Liver (tissue), 3 donors: ENCODE measurements at regions not wholly inside any gene's neighbourhood (a gene's known extent, or its start where the extent isn't known, plus 50 kb on each side); places are given as distances from the start of the nearest gene placed in this dataset.

Experiments
- EGR1 ChIP-seq, 2 donors: IDR thresholded peaks; 2 replicates each; pipeline ENCODE4 v1.6.1; 2016 to 2018; ENCODE audit warnings: antibody characterized with exemption in 2 of 2, low read depth in 2 of 2
- GABPA ChIP-seq, 2 donors: IDR thresholded peaks in 1 of 2; conservative IDR thresholded peaks in 1 of 2; 2 replicates each; pipeline ENCODE4 v1.6.1; 2016; ENCODE audit warnings: antibody characterized with exemption in 2 of 2, mild to moderate bottlenecking in 1 of 2, moderate library complexity in 1 of 2
- HNF4G ChIP-seq: IDR thresholded peaks from 2 replicates; pipeline ENCODE4 v1.6.1; 2016; ENCODE audit warnings: antibody characterized with exemption
- JUND ChIP-seq, 2 donors: IDR thresholded peaks; 2 replicates each; pipeline ENCODE4 v1.6.1; 2016; ENCODE audit warnings: antibody characterized with exemption in 2 of 2
- RAD21 ChIP-seq, 2 donors: IDR thresholded peaks; 2 replicates each; pipeline ENCODE4 v1.6.1; 2016; ENCODE audit warnings: antibody characterized with exemption in 2 of 2, mild to moderate bottlenecking in 2 of 2
- SP1 ChIP-seq: IDR thresholded peaks from 2 replicates; pipeline ENCODE4 v1.6.1; 2018; ENCODE audit warnings: antibody characterized with exemption, mild to moderate bottlenecking
- TAF1 ChIP-seq: conservative IDR thresholded peaks from 2 replicates; pipeline ENCODE4 v1.6.1; 2016; ENCODE audit warnings: antibody characterized with exemption, mild to moderate bottlenecking
- YY1 ChIP-seq: IDR thresholded peaks from 2 replicates; pipeline ENCODE4 v1.6.1; 2016; ENCODE audit warnings: antibody characterized with exemption, mild to moderate bottlenecking
- TF ChIP-seq, protein P1 (sequence below): fragments of 150-350 bp; IDR thresholded peaks from 2 replicates; pipeline ENCODE4 v1.5.1; 2017; ENCODE audit warnings: improper control_type of control experiment, low read depth, low read length; ENCODE audit not compliant: missing input control
- TF ChIP-seq, protein P2 (sequence below): IDR thresholded peaks from 2 replicates; pipeline ENCODE4 v1.6.1; 2016; ENCODE audit warnings: antibody characterized with exemption, mild to moderate bottlenecking
- TF ChIP-seq, protein P3 (sequence below): IDR thresholded peaks from 2 replicates; pipeline ENCODE4 v1.6.1; 2016; ENCODE audit warnings: antibody characterized with exemption
- TF ChIP-seq, protein P4 (sequence below): IDR thresholded peaks from 2 replicates; pipeline ENCODE4 v1.6.1; 2016; ENCODE audit warnings: antibody characterized with exemption
- donor health status: healthy.
- donor health status: healthy.

DNA sequence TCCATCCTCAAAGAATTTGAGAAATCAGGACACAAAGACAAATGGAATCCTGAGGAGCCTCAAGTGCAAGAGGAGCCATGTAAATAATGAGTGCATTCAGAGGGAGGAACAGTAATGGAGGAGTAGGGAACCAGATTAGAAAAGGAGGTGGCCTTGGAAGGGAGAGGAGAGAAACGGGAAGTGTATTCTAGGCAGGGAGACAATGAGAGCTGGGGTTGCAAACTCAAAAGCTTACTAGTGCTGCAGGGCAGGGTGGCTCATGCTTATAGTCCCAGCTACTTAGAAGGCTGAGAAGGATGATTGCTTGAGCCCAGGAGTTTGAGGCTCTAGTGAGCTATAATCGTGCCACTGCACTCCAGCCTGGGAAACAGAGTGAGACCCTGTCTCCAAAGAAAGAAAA, 113.2 kb upstream of the LSM6 start:
- TF ChIP-seq, protein P1, sequence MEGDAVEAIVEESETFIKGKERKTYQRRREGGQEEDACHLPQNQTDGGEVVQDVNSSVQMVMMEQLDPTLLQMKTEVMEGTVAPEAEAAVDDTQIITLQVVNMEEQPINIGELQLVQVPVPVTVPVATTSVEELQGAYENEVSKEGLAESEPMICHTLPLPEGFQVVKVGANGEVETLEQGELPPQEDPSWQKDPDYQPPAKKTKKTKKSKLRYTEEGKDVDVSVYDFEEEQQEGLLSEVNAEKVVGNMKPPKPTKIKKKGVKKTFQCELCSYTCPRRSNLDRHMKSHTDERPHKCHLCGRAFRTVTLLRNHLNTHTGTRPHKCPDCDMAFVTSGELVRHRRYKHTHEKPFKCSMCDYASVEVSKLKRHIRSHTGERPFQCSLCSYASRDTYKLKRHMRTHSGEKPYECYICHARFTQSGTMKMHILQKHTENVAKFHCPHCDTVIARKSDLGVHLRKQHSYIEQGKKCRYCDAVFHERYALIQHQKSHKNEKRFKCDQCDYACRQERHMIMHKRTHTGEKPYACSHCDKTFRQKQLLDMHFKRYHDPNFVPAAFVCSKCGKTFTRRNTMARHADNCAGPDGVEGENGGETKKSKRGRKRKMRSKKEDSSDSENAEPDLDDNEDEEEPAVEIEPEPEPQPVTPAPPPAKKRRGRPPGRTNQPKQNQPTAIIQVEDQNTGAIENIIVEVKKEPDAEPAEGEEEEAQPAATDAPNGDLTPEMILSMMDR, result no peak
- TF ChIP-seq, protein P2, sequence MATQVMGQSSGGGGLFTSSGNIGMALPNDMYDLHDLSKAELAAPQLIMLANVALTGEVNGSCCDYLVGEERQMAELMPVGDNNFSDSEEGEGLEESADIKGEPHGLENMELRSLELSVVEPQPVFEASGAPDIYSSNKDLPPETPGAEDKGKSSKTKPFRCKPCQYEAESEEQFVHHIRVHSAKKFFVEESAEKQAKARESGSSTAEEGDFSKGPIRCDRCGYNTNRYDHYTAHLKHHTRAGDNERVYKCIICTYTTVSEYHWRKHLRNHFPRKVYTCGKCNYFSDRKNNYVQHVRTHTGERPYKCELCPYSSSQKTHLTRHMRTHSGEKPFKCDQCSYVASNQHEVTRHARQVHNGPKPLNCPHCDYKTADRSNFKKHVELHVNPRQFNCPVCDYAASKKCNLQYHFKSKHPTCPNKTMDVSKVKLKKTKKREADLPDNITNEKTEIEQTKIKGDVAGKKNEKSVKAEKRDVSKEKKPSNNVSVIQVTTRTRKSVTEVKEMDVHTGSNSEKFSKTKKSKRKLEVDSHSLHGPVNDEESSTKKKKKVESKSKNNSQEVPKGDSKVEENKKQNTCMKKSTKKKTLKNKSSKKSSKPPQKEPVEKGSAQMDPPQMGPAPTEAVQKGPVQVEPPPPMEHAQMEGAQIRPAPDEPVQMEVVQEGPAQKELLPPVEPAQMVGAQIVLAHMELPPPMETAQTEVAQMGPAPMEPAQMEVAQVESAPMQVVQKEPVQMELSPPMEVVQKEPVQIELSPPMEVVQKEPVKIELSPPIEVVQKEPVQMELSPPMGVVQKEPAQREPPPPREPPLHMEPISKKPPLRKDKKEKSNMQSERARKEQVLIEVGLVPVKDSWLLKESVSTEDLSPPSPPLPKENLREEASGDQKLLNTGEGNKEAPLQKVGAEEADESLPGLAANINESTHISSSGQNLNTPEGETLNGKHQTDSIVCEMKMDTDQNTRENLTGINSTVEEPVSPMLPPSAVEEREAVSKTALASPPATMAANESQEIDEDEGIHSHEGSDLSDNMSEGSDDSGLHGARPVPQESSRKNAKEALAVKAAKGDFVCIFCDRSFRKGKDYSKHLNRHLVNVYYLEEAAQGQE, result no peak
- no peak for TF ChIP-seq HNF4G
- TF ChIP-seq TAF1, result no peak
- TF ChIP-seq JUND (IDR thresholded peaks at IDR 0.05), result no peak
- TF ChIP-seq YY1, result no peak
- no peak for TF ChIP-seq SP1
- TF ChIP-seq EGR1 (IDR thresholded peaks at IDR 0.05; ENCODE audit: low read depth in 2 of 2), result no peak
- no peak for TF ChIP-seq RAD21 (IDR thresholded peaks at IDR 0.05)
- TF ChIP-seq, protein P3, sequence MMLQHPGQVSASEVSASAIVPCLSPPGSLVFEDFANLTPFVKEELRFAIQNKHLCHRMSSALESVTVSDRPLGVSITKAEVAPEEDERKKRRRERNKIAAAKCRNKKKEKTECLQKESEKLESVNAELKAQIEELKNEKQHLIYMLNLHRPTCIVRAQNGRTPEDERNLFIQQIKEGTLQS, result no peak
- TF ChIP-seq GABPA (IDR thresholded peaks at IDR 0.05 in 1 of 2, conservative IDR thresholded peaks at IDR 0.05 in 1 of 2), result no peak
- TF ChIP-seq, protein P4, sequence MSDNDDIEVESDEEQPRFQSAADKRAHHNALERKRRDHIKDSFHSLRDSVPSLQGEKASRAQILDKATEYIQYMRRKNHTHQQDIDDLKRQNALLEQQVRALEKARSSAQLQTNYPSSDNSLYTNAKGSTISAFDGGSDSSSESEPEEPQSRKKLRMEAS, result no peak
